Omental fat pad (tissue), 3 donors: ENCODE measurements at regions not wholly inside any gene's neighbourhood (a gene's known extent, or its start where the extent isn't known, plus 50 kb on each side); places are given as distances from the start of the nearest gene placed in this dataset.

Experiments
- ATAC-seq: fragments of 150-250 bp; one replicate; pipeline ENCODE4 v1.9.1; 2016; ENCODE audit warnings: mild to moderate bottlenecking, moderate library complexity; ENCODE audit not compliant: low FRiP score
- DNase-seq: peaks from one replicate; pipeline ENCODE4 v3.0.0-alpha.2; 2019; ENCODE audit warnings: low spot score
- TF ChIP-seq, protein P1 (sequence below), 3 donors: fragments of 450-650 bp; IDR thresholded peaks; one replicate each; pipeline ENCODE4 v1.5.1; 2016 to 2017; ENCODE audit warnings: antibody characterized with exemption in 3 of 3, mild to moderate bottlenecking in 3 of 3, moderate library complexity in 2 of 3

DNA sequence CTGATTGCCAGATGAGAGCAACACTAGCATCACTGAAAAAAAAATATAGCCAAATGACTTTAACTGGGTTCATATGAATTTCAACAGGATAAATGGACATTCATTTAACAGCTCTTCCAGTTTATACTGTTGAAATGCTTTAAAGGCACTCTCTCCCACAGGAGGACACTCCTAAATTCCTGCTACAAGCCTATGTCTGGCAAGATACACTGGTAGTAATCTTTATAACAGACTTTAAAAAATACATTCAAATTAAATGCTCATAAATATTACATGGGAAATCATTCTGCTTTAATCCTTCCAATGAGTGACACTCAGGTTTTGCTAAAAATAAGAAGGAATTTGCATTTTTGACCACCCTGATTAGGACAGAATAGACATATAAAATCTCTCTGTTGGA lies 526.7 kb upstream of the ADAMTS5 start:
- ATAC-seq, result no peak
- TF ChIP-seq, protein P1, sequence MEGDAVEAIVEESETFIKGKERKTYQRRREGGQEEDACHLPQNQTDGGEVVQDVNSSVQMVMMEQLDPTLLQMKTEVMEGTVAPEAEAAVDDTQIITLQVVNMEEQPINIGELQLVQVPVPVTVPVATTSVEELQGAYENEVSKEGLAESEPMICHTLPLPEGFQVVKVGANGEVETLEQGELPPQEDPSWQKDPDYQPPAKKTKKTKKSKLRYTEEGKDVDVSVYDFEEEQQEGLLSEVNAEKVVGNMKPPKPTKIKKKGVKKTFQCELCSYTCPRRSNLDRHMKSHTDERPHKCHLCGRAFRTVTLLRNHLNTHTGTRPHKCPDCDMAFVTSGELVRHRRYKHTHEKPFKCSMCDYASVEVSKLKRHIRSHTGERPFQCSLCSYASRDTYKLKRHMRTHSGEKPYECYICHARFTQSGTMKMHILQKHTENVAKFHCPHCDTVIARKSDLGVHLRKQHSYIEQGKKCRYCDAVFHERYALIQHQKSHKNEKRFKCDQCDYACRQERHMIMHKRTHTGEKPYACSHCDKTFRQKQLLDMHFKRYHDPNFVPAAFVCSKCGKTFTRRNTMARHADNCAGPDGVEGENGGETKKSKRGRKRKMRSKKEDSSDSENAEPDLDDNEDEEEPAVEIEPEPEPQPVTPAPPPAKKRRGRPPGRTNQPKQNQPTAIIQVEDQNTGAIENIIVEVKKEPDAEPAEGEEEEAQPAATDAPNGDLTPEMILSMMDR (IDR thresholded peaks at IDR 0.05), result no peak
- no peak for DNase-seq

DNA sequence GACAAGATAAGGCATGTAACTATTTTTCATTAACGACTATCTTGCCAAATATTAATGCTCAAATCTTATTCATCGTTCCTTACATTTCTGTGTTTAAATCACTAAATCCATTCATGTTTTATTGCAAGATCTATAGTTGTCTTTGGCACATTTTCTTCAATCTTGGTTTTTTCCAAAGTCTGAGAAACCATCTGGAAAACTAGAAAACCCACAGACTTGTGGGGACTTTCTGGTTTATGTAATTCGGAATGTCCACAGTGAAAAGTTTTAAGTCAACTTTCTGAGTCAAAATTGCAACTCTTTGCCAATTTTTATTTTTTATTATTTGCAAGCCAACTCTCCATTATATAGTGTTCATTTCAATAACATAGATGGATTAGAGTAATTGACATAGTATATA lies 520.8 kb upstream of the ADAMTS5 start:
- ATAC-seq (no peak), DNase-seq (no peak)
- TF ChIP-seq, protein P1 (IDR thresholded peaks at IDR 0.05), result no peak

DNA sequence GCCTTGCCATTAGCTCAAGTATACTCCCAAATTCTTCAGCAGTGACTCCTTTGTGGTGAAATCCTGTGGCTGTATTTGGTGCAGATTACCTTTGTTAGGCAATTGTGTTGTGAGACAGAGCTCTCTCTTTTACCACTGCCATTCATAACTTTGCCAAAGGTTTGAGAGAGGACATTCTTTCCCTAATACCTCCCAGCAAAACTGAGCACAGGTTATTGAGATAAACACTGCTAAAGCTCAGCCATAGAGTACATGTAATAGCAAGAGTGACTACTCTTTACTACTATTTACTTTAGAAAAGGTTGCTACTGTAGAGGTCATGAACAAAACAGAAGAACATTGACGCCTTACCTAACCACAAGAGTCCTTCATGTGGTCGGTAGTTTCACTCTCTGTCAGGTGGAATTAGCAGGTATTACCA lies 514.0 kb upstream of the ADAMTS5 start:
- no peak for DNase-seq
- TF ChIP-seq, protein P1 (IDR thresholded peaks at IDR 0.05), result no peak
- no peak for ATAC-seq

DNA sequence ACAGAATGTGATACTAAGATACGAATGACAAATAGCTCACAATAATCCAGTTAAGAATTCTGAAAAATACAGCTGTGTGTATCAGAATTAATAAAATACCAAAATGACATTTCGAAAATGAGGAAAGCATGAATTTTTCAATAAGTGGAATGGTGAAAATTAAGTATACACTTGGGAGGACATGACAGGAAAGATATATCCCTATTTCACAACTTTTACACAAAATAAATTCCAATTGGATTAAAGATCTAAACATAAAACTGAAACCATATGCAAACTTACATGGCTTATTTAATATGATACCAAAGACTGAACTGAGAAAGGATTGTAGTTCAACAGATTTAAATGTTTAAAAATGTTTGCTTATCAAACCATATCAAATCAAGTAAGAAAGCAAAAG lies 510.4 kb upstream of the ADAMTS5 start:
- ATAC-seq (no peak), DNase-seq (no peak)
- TF ChIP-seq, protein P1 (IDR thresholded peaks at IDR 0.05), result no peak

DNA sequence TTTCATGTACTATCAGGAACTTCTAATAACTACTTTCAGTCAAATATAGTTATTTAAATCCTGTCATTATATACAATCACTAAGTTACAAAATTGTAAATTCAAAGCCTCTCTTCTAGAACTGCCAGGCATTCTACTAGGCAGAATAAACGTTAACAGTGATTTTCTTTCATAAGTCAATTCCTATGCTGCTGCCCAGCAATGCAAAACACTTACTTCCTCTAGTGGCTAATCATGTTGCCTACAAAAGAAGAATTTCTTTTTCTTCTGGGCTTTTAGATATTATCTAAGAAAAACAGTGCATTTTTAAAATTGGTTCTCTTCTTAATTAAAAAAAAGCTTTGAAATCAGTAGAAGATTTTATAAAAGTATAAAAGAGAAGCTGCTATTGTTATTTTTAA lies 509.8 kb upstream of the ADAMTS5 start:
- DNase-seq (no peak), ATAC-seq (no peak)
- TF ChIP-seq, protein P1 (IDR thresholded peaks at IDR 0.05), result no peak

DNA sequence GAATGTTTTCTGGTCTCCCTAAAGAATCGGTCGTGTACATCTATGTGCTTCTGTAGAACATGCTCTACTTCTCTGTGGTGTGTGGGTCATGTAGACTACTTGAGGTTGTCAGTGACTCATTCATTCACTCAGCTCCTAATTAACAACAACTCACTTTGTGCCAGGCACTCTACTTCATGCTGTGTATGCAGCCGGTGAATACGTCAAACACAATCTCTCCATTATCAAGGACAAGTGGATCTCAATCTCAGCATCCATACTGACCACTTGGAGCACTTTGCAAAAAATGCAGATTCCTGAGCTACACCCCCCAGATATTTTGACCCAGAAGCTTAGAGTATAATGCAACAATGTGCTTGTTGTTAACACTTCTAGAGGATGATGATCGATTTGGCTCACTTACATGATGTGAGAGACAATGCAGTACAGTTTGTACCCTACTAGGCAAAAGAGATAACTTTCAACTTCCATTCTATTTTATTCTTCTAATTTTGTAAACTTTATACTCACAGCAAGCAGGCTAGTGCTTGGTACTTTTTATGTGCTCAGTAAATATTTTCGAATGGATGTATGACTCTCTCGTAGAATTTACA lies 508.6 kb upstream of the ADAMTS5 start:
- TF ChIP-seq, protein P1 (IDR thresholded peaks at IDR 0.05), result no peak

DNA sequence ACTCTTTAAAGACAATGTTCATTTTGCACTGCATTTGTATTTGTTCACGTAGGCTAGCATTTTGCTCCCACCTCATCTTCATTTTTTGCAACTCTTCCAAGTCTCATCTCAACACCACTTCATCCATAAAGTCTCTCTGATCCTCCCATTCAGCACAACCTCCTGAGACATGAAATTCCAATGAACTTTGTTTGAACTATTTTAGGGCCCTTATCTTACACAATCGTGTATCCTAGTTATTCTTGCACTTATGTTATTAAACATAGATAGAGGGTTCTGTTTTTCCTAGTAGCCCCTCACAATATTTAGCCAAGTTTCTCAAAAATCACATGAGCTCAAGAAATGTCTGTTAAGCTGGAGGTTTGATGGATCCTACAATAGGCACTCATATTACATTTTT lies 500.5 kb upstream of the ADAMTS5 start:
- no peak for ATAC-seq
- TF ChIP-seq, protein P1 (IDR thresholded peaks at IDR 0.05), result no peak
- no peak for DNase-seq

More for the DNA sequence above, 508.6 kb upstream of the ADAMTS5 start:
- no peak for DNase-seq
- ATAC-seq, result no peak
